ENCODE measurements at regions not wholly inside any gene's neighbourhood (a gene's known extent, or its start where the extent isn't known, plus 50 kb on each side); places are given as distances from the start of the nearest gene placed in this dataset.

DNA sequence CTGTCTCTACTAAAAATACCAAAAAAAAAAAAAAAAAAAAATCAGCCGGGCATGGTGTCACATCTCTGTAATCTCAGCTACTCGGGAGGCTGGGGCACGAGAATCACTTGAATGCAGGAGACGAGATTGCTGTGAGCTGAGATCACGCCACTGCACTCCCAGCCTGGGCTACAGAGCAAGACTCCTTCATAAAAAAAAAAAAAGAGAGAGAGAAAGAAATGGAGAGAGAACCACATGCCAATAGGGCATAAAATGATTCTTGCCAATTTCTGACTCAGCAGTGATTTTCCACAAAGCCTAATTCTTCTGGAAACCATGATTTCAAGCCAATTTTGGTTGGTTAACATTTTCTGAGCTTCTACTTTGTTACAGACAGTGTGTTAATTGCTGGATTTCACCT is 250.4 kb upstream of the SEL1L start:
- no peak for DNase-seq (ENCODE audit: low spot score)
- 68% methylated on average over 5 of the region's 5 CpGs for WGBS
- no peak overlapping the region for H3K4me3 ChIP-seq

DNA sequence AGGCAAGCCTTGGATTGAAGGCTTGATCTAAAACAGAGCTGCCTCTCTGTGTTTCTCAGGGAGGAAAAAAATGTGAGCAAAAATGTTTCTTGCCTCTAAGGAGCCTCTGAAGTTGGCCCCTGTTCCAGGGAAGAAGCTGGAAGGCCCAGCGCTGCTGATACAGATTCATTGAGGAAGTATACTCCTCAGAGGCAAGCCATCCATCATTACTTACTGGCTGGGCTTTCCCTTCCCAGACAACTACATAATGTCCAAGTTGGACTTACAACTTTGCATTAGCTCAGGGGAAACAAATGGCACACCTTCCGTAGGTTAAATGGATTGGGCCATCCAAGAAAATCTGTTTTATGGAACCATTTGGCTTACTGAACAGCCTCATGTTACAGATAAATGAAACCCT is 263.7 kb upstream of the SEL1L start:
- Histone ChIP-seq H3K27ac (no peak overlapping the region), H3K36me3 (no peaks in the 10 kb centered on the region), H3K4me3 (no peak overlapping the region), H3K27me3 (replicated peaks; ENCODE audit: insufficient read depth) (no peaks in the 10 kb centered on the region), H3K9me3 (no peaks in the 10 kb centered on the region), H3K4me1 (replicated peaks) (no peaks in the 10 kb centered on the region)
- TF ChIP-seq POLR2AphosphoS5 (IDR thresholded peaks at IDR 0.05) (no peak), POLR2A (IDR thresholded peaks at IDR 0.05) (no peak), CTCF (IDR thresholded peaks at IDR 0.05) (no peak)
- intact Hi-C loops (cut with DNase I), result no loop called here
- WGBS, result 77% methylated on average over 2 of the region's 2 CpGs
- DNase-seq (ENCODE audit: low spot score), result no peak

More for the DNA sequence above, 250.4 kb upstream of the SEL1L start:
- Histone ChIP-seq H3K27me3 (replicated peaks; ENCODE audit: insufficient read depth) (no peaks in the 10 kb centered on the region), H3K9me3 (no peaks in the 10 kb centered on the region), H3K4me1 (replicated peaks) (no peaks in the 10 kb centered on the region), H3K36me3 (no peaks in the 10 kb centered on the region), H3K27ac (no peak overlapping the region)
- intact Hi-C loops (cut with DNase I), result no loop called here
- TF ChIP-seq POLR2A (IDR thresholded peaks at IDR 0.05), result no peak
- no peak for TF ChIP-seq CTCF (IDR thresholded peaks at IDR 0.05)
- no peak for TF ChIP-seq POLR2AphosphoS5 (IDR thresholded peaks at IDR 0.05)

DNA sequence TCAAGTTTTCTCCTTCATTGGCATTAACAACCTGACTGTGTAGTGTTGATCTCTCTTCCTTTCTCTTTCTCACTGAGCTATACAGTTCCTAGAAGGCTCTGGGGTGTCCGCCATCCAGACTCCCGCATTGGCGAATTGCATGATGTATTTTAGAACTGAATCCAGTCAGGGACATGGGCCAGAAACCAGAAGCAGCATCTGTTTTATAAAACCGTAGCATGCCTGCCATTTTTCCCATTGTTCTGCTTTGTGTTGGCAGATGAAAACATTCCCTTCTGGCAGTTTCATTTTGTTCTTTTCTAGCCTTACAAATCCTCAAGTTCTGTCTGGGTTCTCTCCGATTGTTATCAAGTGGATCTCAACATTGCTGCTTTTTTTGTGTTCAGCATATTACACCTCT is 268.3 kb upstream of the SEL1L start:
- Histone ChIP-seq H3K36me3 (no peaks in the 10 kb centered on the region), H3K27me3 (replicated peaks; ENCODE audit: insufficient read depth) (no peaks in the 10 kb centered on the region), H3K27ac (no peak overlapping the region), H3K9me3 (no peaks in the 10 kb centered on the region), H3K4me1 (replicated peaks) (no peaks in the 10 kb centered on the region), H3K4me3 (no peak overlapping the region)
- WGBS, result 6% methylated on average over 5 of the region's 5 CpGs
- no peak for TF ChIP-seq CTCF (IDR thresholded peaks at IDR 0.05)
- TF ChIP-seq POLR2AphosphoS5 (IDR thresholded peaks at IDR 0.05), result no peak
- no peak for TF ChIP-seq POLR2A (IDR thresholded peaks at IDR 0.05)
- intact Hi-C loops (cut with DNase I), result no loop called here
- DNase-seq (ENCODE audit: low spot score), result no peak

DNA sequence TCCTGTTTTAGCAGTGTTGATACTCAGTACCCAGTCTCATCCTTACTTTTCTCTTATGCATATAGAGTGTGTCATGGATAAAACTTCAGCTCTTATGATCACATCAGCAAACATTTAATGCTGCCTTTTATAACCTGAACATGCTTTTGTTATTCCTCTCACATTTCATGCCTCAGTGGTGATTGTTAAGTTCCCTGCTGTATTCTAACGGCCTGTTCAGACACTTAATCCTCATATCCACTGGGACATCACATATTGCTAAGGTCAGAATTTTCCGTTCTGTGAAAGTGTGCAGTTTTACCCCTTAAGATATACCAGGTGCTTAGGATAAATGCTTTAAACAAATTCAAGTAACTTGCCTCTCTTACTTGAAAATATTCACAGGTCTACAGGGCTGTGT is 268.7 kb upstream of the SEL1L start:
- Histone ChIP-seq H3K27me3 (replicated peaks; ENCODE audit: insufficient read depth) (no peaks in the 10 kb centered on the region), H3K4me3 (no peak overlapping the region), H3K4me1 (replicated peaks) (no peaks in the 10 kb centered on the region), H3K36me3 (no peaks in the 10 kb centered on the region), H3K27ac (no peak overlapping the region), H3K9me3 (no peaks in the 10 kb centered on the region)
- TF ChIP-seq CTCF (IDR thresholded peaks at IDR 0.05) (no peak), POLR2AphosphoS5 (IDR thresholded peaks at IDR 0.05) (no peak), POLR2A (IDR thresholded peaks at IDR 0.05) (no peak)
- intact Hi-C loops (cut with DNase I), result no loop called here
- WGBS, result 29% methylated on average over 2 of the region's 2 CpGs
- no peak for DNase-seq (ENCODE audit: low spot score)

DNA sequence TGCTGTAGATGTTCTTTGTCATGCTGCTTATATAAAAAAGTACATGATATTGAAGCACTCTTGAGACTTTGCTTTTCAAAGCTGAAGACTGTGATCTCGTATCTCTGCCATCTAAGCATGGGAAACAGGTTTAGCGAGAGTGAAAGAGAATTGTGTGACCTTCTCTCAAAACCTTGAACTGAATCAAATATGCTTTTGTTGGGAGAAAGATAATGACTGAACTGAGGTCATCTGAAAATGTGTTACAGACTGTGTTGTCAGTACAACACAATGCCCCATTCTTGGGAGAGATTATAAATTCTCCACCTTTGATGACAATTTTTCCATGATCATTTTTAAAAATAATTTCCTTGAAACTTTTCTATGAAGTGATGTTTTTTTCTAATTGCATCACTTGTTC is 272.1 kb upstream of the SEL1L start:
- WGBS, result 47% methylated on average over 2 of the region's 2 CpGs
- Histone ChIP-seq H3K4me1 (replicated peaks) (no peaks in the 10 kb centered on the region), H3K36me3 (no peaks in the 10 kb centered on the region), H3K27me3 (replicated peaks; ENCODE audit: insufficient read depth) (no peaks in the 10 kb centered on the region), H3K4me3 (no peak overlapping the region), H3K27ac (no peak overlapping the region), H3K9me3 (no peaks in the 10 kb centered on the region)
- TF ChIP-seq CTCF (IDR thresholded peaks at IDR 0.05) (no peak), POLR2AphosphoS5 (IDR thresholded peaks at IDR 0.05) (no peak), POLR2A (IDR thresholded peaks at IDR 0.05) (no peak)
- intact Hi-C loops (cut with DNase I), result no loop called here
- no peak for DNase-seq (ENCODE audit: low spot score)

All from prostate gland (tissue), 2 donors.